Osteoblast (primary cell): ENCODE measurements at regions not wholly inside any gene's neighbourhood (a gene's known extent, or its start where the extent isn't known, plus 50 kb on each side); places are given as distances from the start of the nearest gene placed in this dataset.

Source experiments
- DNase-seq: peaks from one replicate; pipeline ENCODE4 v3.0.0; 2011; ENCODE audit warnings: low spot score, mixed read lengths; ENCODE audit not compliant: insufficient read length; ENCODE audit errors: missing footprints
- H2AFZ ChIP-seq: 2 replicates; pipeline ENCODE4 v1.6.0; 2011; ENCODE audit warnings: mild to moderate bottlenecking, low read length
- H3K27ac ChIP-seq: 2 replicates; pipeline ENCODE4 v1.5.1; 2011; ENCODE audit warnings: mild to moderate bottlenecking, low read depth, low read length, moderate library complexity
- H3K27me3 ChIP-seq: 2 replicates; pipeline ENCODE4 v1.6.0; 2012; ENCODE audit warnings: mild to moderate bottlenecking, control low read depth, inconsistent platforms, low read length, moderate library complexity; ENCODE audit not compliant: insufficient read depth
- H3K36me3 ChIP-seq: 2 replicates; pipeline ENCODE4 v1.5.1; 2011; ENCODE audit warnings: mild to moderate bottlenecking, low read length, control low read depth, moderate library complexity; ENCODE audit not compliant: insufficient read depth
- H3K4me1 ChIP-seq: 2 replicates; pipeline ENCODE4 v1.5.1; 2011; ENCODE audit warnings: mild to moderate bottlenecking, low read length, control low read depth, moderate library complexity; ENCODE audit not compliant: insufficient read depth
- H3K4me2 ChIP-seq: 2 replicates; pipeline ENCODE4 v1.6.0; 2011; ENCODE audit warnings: mild to moderate bottlenecking, low read length; ENCODE audit not compliant: insufficient read depth
- H3K4me3 ChIP-seq: fragments of 200-600 bp; sonication (generic); 3 replicates; pipeline ENCODE4 v1.5.1; 2012; ENCODE audit warnings: mild to moderate bottlenecking, low read length, inconsistent platforms; ENCODE audit not compliant: insufficient read depth
- H3K79me2 ChIP-seq: 2 replicates; pipeline ENCODE4 v1.6.0; 2012; ENCODE audit warnings: mild to moderate bottlenecking, low read length, control low read depth, inconsistent platforms; ENCODE audit not compliant: insufficient read depth
- H3K9me3 ChIP-seq: 2 replicates; pipeline ENCODE4 v1.5.1; 2011; ENCODE audit warnings: low read depth, low read length, control low read depth
- H4K20me1 ChIP-seq: 2 replicates; pipeline ENCODE4 v1.6.0; 2012; ENCODE audit warnings: mild to moderate bottlenecking, low read length, control low read depth; ENCODE audit not compliant: insufficient read depth
- TF ChIP-seq, protein P1 (sequence below): IDR thresholded peaks from 2 replicates; pipeline ENCODE4 v1.5.1; 2011; ENCODE audit warnings: mild to moderate bottlenecking, low read depth, low read length, moderate library complexity; ENCODE audit errors: extremely low read depth

DNA sequence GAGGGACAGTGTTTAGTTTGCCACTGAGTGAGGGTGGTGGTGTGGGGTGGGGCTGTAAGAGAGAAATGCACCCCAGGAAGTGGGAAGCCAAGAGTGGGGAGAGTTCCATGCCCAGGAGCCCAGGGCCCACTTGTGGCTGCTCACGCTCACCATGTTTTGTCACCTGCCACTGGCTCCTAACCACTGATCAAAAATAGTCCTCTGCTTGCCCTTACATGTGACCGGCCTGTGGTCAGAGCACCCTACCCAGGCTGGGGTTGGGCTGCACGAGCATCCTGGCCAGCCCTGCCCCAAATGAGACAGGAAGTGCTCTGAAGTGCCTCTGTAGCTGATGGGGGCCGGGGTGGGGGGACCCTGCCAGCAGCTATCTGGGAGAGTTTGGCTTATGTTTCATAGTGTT is 216.3 kb downstream of the RPLP1 start:
- TF ChIP-seq, protein P1, sequence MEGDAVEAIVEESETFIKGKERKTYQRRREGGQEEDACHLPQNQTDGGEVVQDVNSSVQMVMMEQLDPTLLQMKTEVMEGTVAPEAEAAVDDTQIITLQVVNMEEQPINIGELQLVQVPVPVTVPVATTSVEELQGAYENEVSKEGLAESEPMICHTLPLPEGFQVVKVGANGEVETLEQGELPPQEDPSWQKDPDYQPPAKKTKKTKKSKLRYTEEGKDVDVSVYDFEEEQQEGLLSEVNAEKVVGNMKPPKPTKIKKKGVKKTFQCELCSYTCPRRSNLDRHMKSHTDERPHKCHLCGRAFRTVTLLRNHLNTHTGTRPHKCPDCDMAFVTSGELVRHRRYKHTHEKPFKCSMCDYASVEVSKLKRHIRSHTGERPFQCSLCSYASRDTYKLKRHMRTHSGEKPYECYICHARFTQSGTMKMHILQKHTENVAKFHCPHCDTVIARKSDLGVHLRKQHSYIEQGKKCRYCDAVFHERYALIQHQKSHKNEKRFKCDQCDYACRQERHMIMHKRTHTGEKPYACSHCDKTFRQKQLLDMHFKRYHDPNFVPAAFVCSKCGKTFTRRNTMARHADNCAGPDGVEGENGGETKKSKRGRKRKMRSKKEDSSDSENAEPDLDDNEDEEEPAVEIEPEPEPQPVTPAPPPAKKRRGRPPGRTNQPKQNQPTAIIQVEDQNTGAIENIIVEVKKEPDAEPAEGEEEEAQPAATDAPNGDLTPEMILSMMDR = no peak
- no peak for DNase-seq

DNA sequence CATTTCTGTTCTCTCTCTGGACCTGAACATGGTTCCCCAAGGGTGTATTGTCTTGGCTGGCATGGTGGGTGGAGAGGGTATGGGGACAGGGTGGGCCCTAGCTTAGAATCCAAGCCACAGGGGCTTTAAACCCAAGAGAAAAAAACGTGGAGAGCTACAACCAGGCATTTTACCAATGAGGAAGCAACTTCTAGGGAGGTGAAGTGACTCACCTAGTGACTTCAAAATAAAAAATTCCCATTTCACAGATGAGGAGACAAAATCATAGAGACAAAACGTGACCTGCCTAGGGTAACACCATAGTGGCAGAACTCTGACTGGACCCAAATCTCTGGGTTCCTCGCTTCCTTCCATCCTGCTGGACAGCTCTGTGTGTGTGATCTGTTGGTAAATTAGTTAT is 216.8 kb downstream of the RPLP1 start:
- no peak overlapping the region for H3K4me2 ChIP-seq
- peaks cover 5% of the 10 kb centered on the region for H3K27me3 ChIP-seq

More for the DNA sequence above, 216.3 kb downstream of the RPLP1 start:
- Histone ChIP-seq H3K79me2 (no peaks in the 10 kb centered on the region), H3K36me3 (no peaks in the 10 kb centered on the region), H3K9me3 (no peaks in the 10 kb centered on the region), H3K27me3 (peaks cover 3% of the 10 kb centered on the region), H3K4me1 (no peaks in the 10 kb centered on the region), H4K20me1 (no peaks in the 10 kb centered on the region), H3K4me3 (no peak overlapping the region), H3K27ac (no peak overlapping the region), H3K4me2 (no peak overlapping the region), H2AFZ (no peak overlapping the region)

DNA sequence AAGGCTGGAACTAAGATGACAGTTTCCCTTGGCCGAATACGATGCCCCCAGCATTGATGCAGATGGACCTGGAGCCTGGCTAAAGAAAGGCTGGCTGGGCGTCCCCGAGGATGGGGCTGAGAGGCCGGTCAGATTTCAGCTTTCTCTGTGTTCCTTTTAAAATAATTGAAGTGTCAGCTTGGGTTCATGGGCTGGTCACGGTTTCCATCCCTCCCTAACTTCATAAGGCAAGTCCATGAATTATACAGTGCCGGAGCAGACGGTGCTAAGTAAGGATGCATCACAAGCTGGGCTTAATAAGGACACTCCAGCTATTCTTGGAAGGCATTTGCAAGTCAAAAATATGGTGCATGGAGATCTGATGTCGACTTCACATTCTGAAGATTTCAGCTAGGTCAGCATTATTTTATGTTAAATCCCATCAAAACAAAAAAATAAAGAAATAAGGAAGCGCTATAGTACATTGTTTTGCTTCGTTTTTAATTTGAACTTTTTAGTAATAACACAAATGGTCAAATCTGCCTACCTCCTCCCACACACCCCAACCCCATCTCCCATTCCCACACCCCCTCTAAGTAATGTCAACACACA is 220.8 kb downstream of the RPLP1 start:
- Histone ChIP-seq H3K4me2 (no peak overlapping the region), H3K79me2 (no peaks in the 10 kb centered on the region), H3K9me3 (no peaks in the 10 kb centered on the region), H3K4me1 (no peaks in the 10 kb centered on the region), H2AFZ (no peak overlapping the region), H3K27me3 (peaks cover 31% of the 10 kb centered on the region), H3K4me3 (no peak overlapping the region), H4K20me1 (no peaks in the 10 kb centered on the region), H3K36me3 (no peaks in the 10 kb centered on the region), H3K27ac (no peak overlapping the region)
- DNase-seq = no peak
- TF ChIP-seq, protein P1 = no peak

More for the DNA sequence above, 216.8 kb downstream of the RPLP1 start:
- H3K4me3 ChIP-seq = no peak overlapping the region
- no peaks in the 10 kb centered on the region for H4K20me1 ChIP-seq
- H3K79me2 ChIP-seq = no peaks in the 10 kb centered on the region
- H3K4me1 ChIP-seq = no peaks in the 10 kb centered on the region
- TF ChIP-seq, protein P1 = no peak
- no peak overlapping the region for H2AFZ ChIP-seq
- no peak overlapping the region for H3K27ac ChIP-seq
- no peaks in the 10 kb centered on the region for H3K36me3 ChIP-seq
- no peaks in the 10 kb centered on the region for H3K9me3 ChIP-seq
- no peak for DNase-seq

DNA sequence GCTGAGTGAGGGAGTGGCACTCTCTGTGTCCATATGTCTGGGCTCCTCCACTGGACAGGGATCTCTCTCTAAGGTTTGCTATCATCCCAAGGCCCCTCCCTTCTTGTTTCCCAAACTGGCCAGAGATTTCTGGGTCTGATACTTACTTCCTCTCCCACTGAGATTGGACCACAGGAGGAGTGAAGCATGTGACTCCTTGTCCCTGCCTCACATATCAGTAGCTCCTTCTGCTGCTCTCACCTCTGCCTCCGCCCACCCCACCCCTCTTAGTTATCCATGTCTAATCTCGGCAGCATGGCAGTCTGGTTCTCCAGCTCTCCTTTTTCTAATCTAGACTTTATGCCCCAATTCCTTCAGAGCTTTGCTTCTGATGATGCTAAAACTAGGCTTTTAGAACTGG is 223.1 kb downstream of the RPLP1 start:
- Histone ChIP-seq H3K36me3 (no peaks in the 10 kb centered on the region), H3K79me2 (no peaks in the 10 kb centered on the region), H3K27me3 (peaks cover 35% of the 10 kb centered on the region), H4K20me1 (no peaks in the 10 kb centered on the region), H3K4me2 (no peak overlapping the region), H3K27ac (no peak overlapping the region), H3K4me3 (no peak overlapping the region), H3K4me1 (no peaks in the 10 kb centered on the region), H2AFZ (no peak overlapping the region), H3K9me3 (no peaks in the 10 kb centered on the region)
- DNase-seq = no peak
- TF ChIP-seq, protein P1 = no peak
